H1 (cell line): ENCODE measurements at regions not wholly inside any gene's neighbourhood (a gene's known extent, or its start where the extent isn't known, plus 50 kb on each side); places are given as distances from the start of the nearest gene placed in this dataset.

Source experiments
- CTCF ChIA-PET: fragments of 300-600 bp; sonication (Branson Sonifier 250); formaldehyde crosslinking; loops from one replicate; lab custom pipeline; 2021; ENCODE audit not compliant: partially characterized antibody; lab: Charles Lee
- POLR2A ChIA-PET: fragments of 300-600 bp; sonication (Branson Sonifier 250); formaldehyde crosslinking; loops from one replicate; lab custom pipeline; 2021; ENCODE audit warnings: inconsistent platforms; ENCODE audit not compliant: partially characterized antibody; lab: Charles Lee
- DNase-seq, 2 experiments: peaks; one replicate each; pipeline versions ENCODE4 v3.0.0 to v3.0.0-alpha.2; 2010 to 2022; ENCODE audit warnings: low spot score in 2 of 2, low read depth in 1 of 2, mixed read lengths in 1 of 2
- FAIRE-seq: peaks from 2 replicates; lab custom pipeline; 2011; peaks lifted over from hg19 to GRCh38; lab: Jason Lieb, UNC
- H2AFZ ChIP-seq: 2 replicates; pipeline ENCODE4 v1.8.1; 2012; ENCODE audit warnings: low read length, inconsistent platforms
- H2AK5ac ChIP-seq: 2 replicates; pipeline ENCODE4 v1.6.1; 2013; ENCODE audit warnings: low read depth, low read length
- H2BK120ac ChIP-seq: replicated peaks from 2 replicates; pipeline ENCODE3; 2013; ENCODE audit warnings: low read depth, low read length, inconsistent platforms
- H2BK12ac ChIP-seq: 2 replicates; pipeline ENCODE4 v1.6.1; 2013; ENCODE audit warnings: low read depth, low read length
- H2BK15ac ChIP-seq: 2 replicates; pipeline ENCODE4 v1.6.1; 2013; ENCODE audit warnings: low read length
- H2BK20ac ChIP-seq: 2 replicates; pipeline ENCODE4 v1.6.1; 2013; ENCODE audit warnings: low read length
- H2BK5ac ChIP-seq: 2 replicates; pipeline ENCODE4 v1.6.1; 2013; ENCODE audit warnings: low read depth, low read length
- H3K14ac ChIP-seq: 2 replicates; pipeline ENCODE4 v1.6.1; 2013; ENCODE audit warnings: inconsistent platforms; ENCODE audit not compliant: insufficient read length
- H3K18ac ChIP-seq: 2 replicates; pipeline ENCODE4 v1.6.1; 2013; ENCODE audit warnings: low read length; ENCODE audit errors: extremely low read depth
- H3K23ac ChIP-seq: 2 replicates; pipeline ENCODE4 v1.6.1; 2013; ENCODE audit warnings: inconsistent platforms; ENCODE audit not compliant: insufficient read length
- H3K23me2 ChIP-seq: 2 replicates; pipeline ENCODE4 v1.6.1; 2013; ENCODE audit warnings: low read depth, low read length
- H3K27ac ChIP-seq: 2 replicates; pipeline ENCODE4 v1.6.1; 2011; ENCODE audit warnings: low read depth, low read length, inconsistent platforms
- H3K27me3 ChIP-seq, 4 experiments: replicated peaks in 1 of 4; 1 replicate in 1 of 4; 2 replicates in 3 of 4; pipeline versions ENCODE4 v1.6.1 to v1.8.1; 2011 to 2013; ENCODE audit warnings: low read length in 3 of 4, mild to moderate bottlenecking in 3 of 4, inconsistent platforms in 2 of 4, mixed read lengths in 2 of 4, moderate library complexity in 1 of 4; ENCODE audit not compliant: control insufficient read depth in 3 of 4, insufficient read depth in 3 of 4; ENCODE audit errors: extremely low read depth in 1 of 4
- H3K36me3 ChIP-seq, 4 experiments: 2 replicates each; pipeline versions ENCODE4 v1.6.1 to v1.8.1; 2011 to 2013; ENCODE audit warnings: mild to moderate bottlenecking in 4 of 4, low read length in 3 of 4, moderate library complexity in 2 of 4, control low read depth in 1 of 4, inconsistent platforms in 1 of 4; ENCODE audit not compliant: insufficient read depth in 4 of 4, control insufficient read depth in 2 of 4
- H3K4ac ChIP-seq: replicated peaks from 2 replicates; pipeline ENCODE3; 2013; ENCODE audit warnings: low read length, low read depth, mixed read lengths, inconsistent platforms; ENCODE audit not compliant: insufficient read length
- H3K4me1 ChIP-seq, 4 experiments: replicated peaks in 1 of 4; 1 replicate in 1 of 4; 2 replicates in 3 of 4; pipeline versions ENCODE4 v1.6.1 to v1.8.1; 2011 to 2013; ENCODE audit warnings: low read length in 3 of 4, inconsistent platforms in 2 of 4, mixed read lengths in 1 of 4; ENCODE audit not compliant: insufficient read depth in 4 of 4, control insufficient read depth in 3 of 4
- H3K4me2 ChIP-seq, 2 experiments: 2 replicates each; pipeline versions ENCODE4 v1.6.1 to v1.8.1; 2011 to 2013; ENCODE audit warnings: low read depth in 2 of 2, low read length in 2 of 2, control low read depth in 1 of 2, inconsistent platforms in 1 of 2, mild to moderate bottlenecking in 1 of 2; ENCODE audit not compliant: insufficient read depth in 1 of 2
- H3K4me3 ChIP-seq, 4 experiments: fragments of 200-600, 300-600 bp in 1 of 4; sonication (generic), shearing (Covaris generic), sonication (Bioruptor Twin) in 1 of 4; 2 replicates each; pipeline versions ENCODE4 v1.5.1 to v1.8.1; 2011 to 2016; ENCODE audit warnings: low read length in 4 of 4, low read depth in 3 of 4, control low read depth in 2 of 4, inconsistent platforms in 2 of 4, mild to moderate bottlenecking in 2 of 4, mixed read lengths in 1 of 4, moderate library complexity in 1 of 4; ENCODE audit not compliant: insufficient read depth in 2 of 4; ENCODE audit errors: extremely low read depth in 1 of 4
- H3K56ac ChIP-seq: replicated peaks from 2 replicates; pipeline ENCODE3; 2013; ENCODE audit warnings: low read depth, mild to moderate bottlenecking, mixed read lengths, low read length, inconsistent platforms; ENCODE audit not compliant: insufficient read length
- H3K79me1 ChIP-seq: 2 replicates; pipeline ENCODE4 v1.6.1; 2013; ENCODE audit warnings: low read depth, low read length, control low read depth
- H3K79me2 ChIP-seq, 2 experiments: 2 replicates each; pipeline versions ENCODE4 v1.6.1 to v1.8.1; 2012 to 2013; ENCODE audit warnings: low read length in 2 of 2, mild to moderate bottlenecking in 2 of 2, inconsistent platforms in 1 of 2; ENCODE audit not compliant: insufficient read depth in 2 of 2, control insufficient read depth in 1 of 2
- H3K9ac ChIP-seq, 4 experiments: replicated peaks in 1 of 4; 1 replicate in 1 of 4; 2 replicates in 3 of 4; pipeline versions ENCODE4 v1.6.1 to v1.8.1; 2011 to 2013; ENCODE audit warnings: low read depth in 3 of 4, low read length in 3 of 4, control low read depth in 2 of 4, mild to moderate bottlenecking in 2 of 4, moderate library complexity in 2 of 4, inconsistent platforms in 1 of 4; ENCODE audit errors: extremely low read depth in 1 of 4
- H3K9me3 ChIP-seq, 2 experiments: 2 replicates each; pipeline versions ENCODE4 v1.6.1 to v1.8.1; 2012 to 2013; ENCODE audit warnings: mild to moderate bottlenecking in 2 of 2, moderate library complexity in 2 of 2, control low read depth in 1 of 2, inconsistent platforms in 1 of 2, low read depth in 1 of 2, low read length in 1 of 2, mixed read lengths in 1 of 2; ENCODE audit not compliant: insufficient read depth in 2 of 2
- H4K20me1 ChIP-seq, 2 experiments: replicated peaks in 1 of 2; 2 replicates each; pipeline versions ENCODE3 to v1.8.1; 2011 to 2013; ENCODE audit warnings: inconsistent platforms in 2 of 2, low read length in 2 of 2, mild to moderate bottlenecking in 1 of 2; ENCODE audit not compliant: insufficient read depth in 2 of 2, control insufficient read depth in 1 of 2
- H4K5ac ChIP-seq: 2 replicates; pipeline ENCODE4 v1.6.1; 2013; ENCODE audit warnings: low read length, low read depth, mixed read lengths, inconsistent platforms; ENCODE audit not compliant: insufficient read length
- H4K8ac ChIP-seq: 2 replicates; pipeline ENCODE4 v1.8.0; 2013; ENCODE audit warnings: mild to moderate bottlenecking, moderate library complexity, low read length, inconsistent platforms; ENCODE audit not compliant: insufficient read depth; ENCODE audit errors: extremely low read depth
- H4K91ac ChIP-seq: replicated peaks from 2 replicates; pipeline ENCODE3; 2013; ENCODE audit warnings: low read length, mixed read lengths, inconsistent platforms; ENCODE audit not compliant: insufficient read length
- CHD1 ChIP-seq: IDR thresholded peaks from 2 replicates; pipeline ENCODE4 v1.6.1; 2012; ENCODE audit warnings: low read depth, low read length, improper control_type of control experiment
- CREB1 ChIP-seq: IDR thresholded peaks from 2 replicates; pipeline ENCODE4 v1.6.1; 2012; ENCODE audit warnings: inconsistent platforms
- POU5F1 ChIP-seq: IDR thresholded peaks from 2 replicates; pipeline ENCODE4 v1.6.1; 2011; ENCODE audit warnings: low read depth, mild to moderate bottlenecking, low read length, moderate library complexity
- SP1 ChIP-seq: IDR thresholded peaks from 2 replicates; pipeline ENCODE4 v1.6.1; 2011; ENCODE audit warnings: low read depth, low read length
- SUZ12 ChIP-seq: fragments of 200-600 bp; sonication (generic); IDR thresholded peaks from 2 replicates; pipeline ENCODE4 v1.6.1; 2012; ENCODE audit warnings: mild to moderate bottlenecking, inconsistent platforms, low read length, moderate library complexity, mixed read lengths
- WGBS, 2 experiments: shearing (Covaris generic) in 1 of 2; methylation state at CpG; one replicate each; pipeline versions ENCODE4 v1.1.6 to v1.1.7; 2013 to 2015; ENCODE audit warnings: low lambda C conversion rate in 2 of 2, mixed read lengths in 2 of 2, inconsistent platforms in 1 of 2, low coverage in 1 of 2, missing lambda C conversion rate in 1 of 2; ENCODE audit not compliant: insufficient replicate concordance in 2 of 2, insufficient coverage in 1 of 2, insufficient read length in 1 of 2; ENCODE audit errors: extremely low coverage in 1 of 2, missing lambda C conversion rate in 1 of 2; 5-methylcytosine and 5-hydroxymethylcytosine counted together

DNA sequence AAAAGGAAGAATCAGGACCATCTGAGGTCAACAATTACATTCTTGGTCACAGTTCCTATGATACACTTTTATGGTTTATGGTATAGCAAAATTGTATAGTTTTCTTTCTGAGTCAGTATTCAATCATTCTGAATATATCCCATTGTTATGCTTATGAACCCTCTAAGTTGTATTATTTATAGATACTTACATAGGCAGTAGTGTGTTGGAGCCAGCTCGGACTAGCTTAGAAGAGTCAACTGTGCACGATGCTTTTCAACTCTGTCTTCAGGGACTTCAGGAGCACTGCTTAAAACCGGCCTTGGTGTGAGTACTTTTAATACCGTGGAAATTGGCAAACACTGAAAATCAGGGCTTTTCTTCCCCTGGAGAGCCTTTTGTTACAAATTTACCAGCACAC is 215.7 kb downstream of the IKZF2 start:
- H3K79me1 ChIP-seq: no peaks in the 10 kb centered on the region
- no peak overlapping the region for H2BK5ac ChIP-seq
- no peaks in the 10 kb centered on the region for H3K79me2 ChIP-seq
- H3K18ac ChIP-seq: no peak overlapping the region
- no peak overlapping the region for H2BK120ac ChIP-seq
- no peak overlapping the region for H2BK15ac ChIP-seq
- 90% methylated on average over 4 of the region's 4 CpGs; no CpG with 5 or more reads in 1 of the 2 experiments for WGBS, 2 experiments
- no peak overlapping the region for H3K4me3 ChIP-seq
- no peak overlapping the region for H4K91ac ChIP-seq
- H2AK5ac ChIP-seq: no peak overlapping the region
- no peak overlapping the region for H4K5ac ChIP-seq
- no peak for DNase-seq
- H3K9ac ChIP-seq: no peak overlapping the region
- no peak overlapping the region for H3K56ac ChIP-seq
- no peak overlapping the region for H2BK20ac ChIP-seq
- H3K36me3 ChIP-seq: no peaks in the 10 kb centered on the region
- H3K27ac ChIP-seq: no peak overlapping the region
- no peak overlapping the region for H2BK12ac ChIP-seq
- H3K4me1 ChIP-seq: peaks cover 0 to 12% (median 4%) of the 10 kb centered on the region in 4 experiments; a peak in 4 of 7 replicates
- no peak overlapping the region for H3K4me2 ChIP-seq
- H3K27me3 ChIP-seq: no peaks in the 10 kb centered on the region
- TF ChIP-seq SUZ12 (no peak), CREB1 (no peak), CHD1 (no peak), SP1 (no peak), POU5F1 (no peak)
- H3K14ac ChIP-seq: no peak overlapping the region
- H3K23me2 ChIP-seq: no peaks in the 10 kb centered on the region
- H4K20me1 ChIP-seq: no peaks in the 10 kb centered on the region
- POLR2A ChIA-PET: no interaction called here
- no peak overlapping the region for H3K4ac ChIP-seq
- H4K8ac ChIP-seq: no peak overlapping the region
- no peak overlapping the region for H3K23ac ChIP-seq
- CTCF ChIA-PET: interaction anchor here (1.3 kb wide), 1 partner anchor 215 kb away, joined by 3 read pairs; no protein-coding TSS in a partner anchor
- H3K9me3 ChIP-seq: no peaks in the 10 kb centered on the region
- no peak overlapping the region for H2AFZ ChIP-seq
- no peak for FAIRE-seq
